ENCODE measurements at regions not wholly inside any gene's neighbourhood (a gene's known extent, or its start where the extent isn't known, plus 50 kb on each side); places are given as distances from the start of the nearest gene placed in this dataset.

- no peaks in the 10 kb centered on the region for H3K27me3 ChIP-seq (replicated peaks; ENCODE audit: insufficient read depth)
- WGBS = 41% methylated on average over 1 of the region's 1 CpG
- TF ChIP-seq POLR2AphosphoS5 (IDR thresholded peaks at IDR 0.05) = no peak
- TF ChIP-seq CTCF (IDR thresholded peaks at IDR 0.05) = no peak
- TF ChIP-seq POLR2A (IDR thresholded peaks at IDR 0.05) = no peak
- no peak for DNase-seq (ENCODE audit: low spot score)
- no peaks in the 10 kb centered on the region for H3K9me3 ChIP-seq
- H3K4me1 ChIP-seq (replicated peaks) = no peaks in the 10 kb centered on the region
- H3K36me3 ChIP-seq = no peaks in the 10 kb centered on the region
- intact Hi-C loops (cut with DNase I) = no loop called here
- no peak overlapping the region for H3K4me3 ChIP-seq
- no peak overlapping the region for H3K27ac ChIP-seq
Observed at GRCh38 chr16:52649870-52650269, 102.9 kb upstream of the TOX3 start.

- DNase-seq (ENCODE audit: low spot score) = no peak
- Histone ChIP-seq H3K36me3 (no peaks in the 10 kb centered on the region), H3K27me3 (replicated peaks; ENCODE audit: insufficient read depth) (no peaks in the 10 kb centered on the region), H3K27ac (no peak overlapping the region), H3K9me3 (no peaks in the 10 kb centered on the region), H3K4me3 (no peak overlapping the region), H3K4me1 (replicated peaks) (no peaks in the 10 kb centered on the region)
- WGBS = 79% methylated on average over 2 of the region's 2 CpGs
- intact Hi-C loops (cut with DNase I) = no loop called here
- TF ChIP-seq CTCF (IDR thresholded peaks at IDR 0.05) (no peak), POLR2A (IDR thresholded peaks at IDR 0.05) (no peak), POLR2AphosphoS5 (IDR thresholded peaks at IDR 0.05) (no peak)
Observed at GRCh38 chr16:52647588-52647987, 100.6 kb upstream of the TOX3 start.

GRCh38 chr16:52643006-52643405 lies 96.1 kb upstream of the TOX3 start:
- Histone ChIP-seq H3K36me3 (no peaks in the 10 kb centered on the region), H3K27ac (no peak overlapping the region), H3K9me3 (no peaks in the 10 kb centered on the region), H3K4me3 (no peak overlapping the region), H3K4me1 (replicated peaks) (no peaks in the 10 kb centered on the region), H3K27me3 (replicated peaks; ENCODE audit: insufficient read depth) (no peaks in the 10 kb centered on the region)
- 87% methylated on average over 3 of the region's 3 CpGs for WGBS
- no peak for DNase-seq (ENCODE audit: low spot score)
- TF ChIP-seq POLR2AphosphoS5 (IDR thresholded peaks at IDR 0.05) = no peak
- TF ChIP-seq POLR2A (IDR thresholded peaks at IDR 0.05) = no peak
- no peak for TF ChIP-seq CTCF (IDR thresholded peaks at IDR 0.05)
- intact Hi-C loops (cut with DNase I) = no loop called here

GRCh38 chr16:52634528-52634927 lies 87.6 kb upstream of the TOX3 start:
- WGBS = 49% methylated on average over 5 of the region's 5 CpGs
- intact Hi-C loops (cut with DNase I) = no loop called here
- no peak for DNase-seq (ENCODE audit: low spot score)
- no peak for TF ChIP-seq CTCF (IDR thresholded peaks at IDR 0.05)
- TF ChIP-seq POLR2AphosphoS5 (IDR thresholded peaks at IDR 0.05) = no peak
- Histone ChIP-seq H3K27me3 (replicated peaks; ENCODE audit: insufficient read depth) (peaks cover 2% of the 10 kb centered on the region), H3K9me3 (no peaks in the 10 kb centered on the region), H3K36me3 (no peaks in the 10 kb centered on the region), H3K4me3 (no peak overlapping the region), H3K27ac (no peak overlapping the region), H3K4me1 (replicated peaks) (no peaks in the 10 kb centered on the region)

DNA sequence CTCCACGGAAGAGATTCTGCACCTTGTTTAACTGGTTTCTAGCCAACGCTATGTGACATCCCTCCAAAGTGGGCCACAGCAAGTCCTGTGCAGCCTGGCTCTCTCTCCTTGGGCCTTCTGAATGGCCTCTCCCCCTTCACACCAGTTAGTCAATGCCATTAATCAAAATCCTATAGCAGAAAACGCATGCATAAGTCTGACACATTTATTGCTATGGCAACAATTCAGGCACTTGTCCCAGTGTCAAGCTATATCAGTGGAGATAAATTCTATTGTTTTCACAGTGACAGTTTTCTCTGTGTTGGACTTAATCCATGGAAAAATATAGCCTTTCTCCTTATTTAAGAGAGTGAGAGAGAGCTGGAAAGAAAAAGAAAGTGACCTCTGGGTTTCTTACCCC lies 87.2 kb upstream of the TOX3 start:
- no peak overlapping the region for H3K27ac ChIP-seq
- no peak for TF ChIP-seq POLR2A (IDR thresholded peaks at IDR 0.05)
- TF ChIP-seq CTCF (IDR thresholded peaks at IDR 0.05) = no peak
- TF ChIP-seq POLR2AphosphoS5 (IDR thresholded peaks at IDR 0.05) = no peak
- 32% methylated on average over 3 of the region's 3 CpGs for WGBS

More for the DNA sequence above, 87.2 kb upstream of the TOX3 start:
- H3K9me3 ChIP-seq = no peaks in the 10 kb centered on the region
- H3K4me3 ChIP-seq = no peak overlapping the region
- no peaks in the 10 kb centered on the region for H3K36me3 ChIP-seq
- intact Hi-C loops (cut with DNase I) = no loop called here
- no peaks in the 10 kb centered on the region for H3K4me1 ChIP-seq (replicated peaks)
- DNase-seq (ENCODE audit: low spot score) = no peak
- H3K27me3 ChIP-seq (replicated peaks; ENCODE audit: insufficient read depth) = peaks cover 2% of the 10 kb centered on the region
